SK-N-SH (cell line): ENCODE measurements at regions not wholly inside any gene's neighbourhood (a gene's known extent, or its start where the extent isn't known, plus 50 kb on each side); places are given as distances from the start of the nearest gene placed in this dataset.

Source experiments
- CTCF ChIA-PET: fragments of 300-600, 350-600 bp; formaldehyde crosslinking; extraction: SDS; loops from one replicate; lab custom pipeline; 2021; lab: Yijun Ruan, JAX
- POLR2A ChIA-PET: fragments of 350-600 bp; sonication (Branson Sonifier 250); formaldehyde crosslinking; extraction: SDS; loops from one replicate; lab custom pipeline; 2020; ENCODE audit warnings: antibody characterized with exemption, inconsistent platforms; lab: Yijun Ruan, JAX
- DNase-seq: peaks from one replicate; pipeline ENCODE4 v3.0.0; 2012
- H2AFZ ChIP-seq: fragments of 200-600 bp; sonication (generic); 2 replicates; pipeline ENCODE4 v1.8.1; 2016; ENCODE audit warnings: antibody characterized with exemption, mild to moderate bottlenecking, low read depth
- H3F3A ChIP-seq: fragments of 200-600 bp; sonication (generic); replicated peaks from 2 replicates; pipeline ENCODE3; 2016; ENCODE audit warnings: antibody characterized with exemption, mild to moderate bottlenecking; ENCODE audit not compliant: insufficient read depth
- H3K27ac ChIP-seq, 2 experiments: fragments of 200-500 bp in 1 of 2; fragments of 200-600 bp in 1 of 2; sonication (Bioruptor generic) in 1 of 2; sonication (generic), shearing (Covaris generic) in 1 of 2; 2 replicates each; pipeline versions ENCODE4 v1.5.1 to v1.6.1; 2014 to 2016; ENCODE audit warnings: low read depth in 2 of 2, inconsistent platforms in 1 of 2, low read length in 1 of 2, mild to moderate bottlenecking in 1 of 2, mixed read lengths in 1 of 2
- H3K27me3 ChIP-seq: fragments of 200-600 bp; sonication (generic), shearing (Covaris generic); 2 replicates; pipeline ENCODE4 v1.6.1; 2016; ENCODE audit warnings: mixed run types; ENCODE audit not compliant: insufficient read depth
- H3K36me3 ChIP-seq, 2 experiments: fragments of 200-500 bp in 1 of 2; fragments of 200-600 bp in 1 of 2; sonication (Bioruptor generic) in 1 of 2; sonication (generic) in 1 of 2; replicated peaks in 1 of 2; 2 replicates each; pipeline versions ENCODE3 to v1.5.1; 2014 to 2016; ENCODE audit warnings: low read length in 1 of 2, mild to moderate bottlenecking in 1 of 2; ENCODE audit not compliant: insufficient read depth in 2 of 2, control insufficient read depth in 1 of 2
- H3K4me1 ChIP-seq, 2 experiments: fragments of 200-500 bp in 1 of 2; fragments of 200-600 bp in 1 of 2; sonication (Bioruptor generic) in 1 of 2; sonication (generic), shearing (Covaris generic) in 1 of 2; 2 replicates each; pipeline versions ENCODE4 v1.5.1 to v1.6.1; 2014 to 2016; ENCODE audit warnings: low read depth in 1 of 2, low read length in 1 of 2, mixed run types in 1 of 2; ENCODE audit not compliant: insufficient read depth in 2 of 2, control insufficient read depth in 1 of 2
- H3K4me2 ChIP-seq: fragments of 200-600 bp; sonication (generic), shearing (Covaris generic); 2 replicates; pipeline ENCODE4 v1.6.1; 2017; ENCODE audit warnings: mixed run types
- H3K4me3 ChIP-seq, 2 experiments: fragments of 200-500 bp in 1 of 2; fragments of 200-600 bp in 1 of 2; sonication (Bioruptor generic) in 1 of 2; sonication (generic), shearing (Covaris generic) in 1 of 2; 2 replicates each; pipeline versions ENCODE4 v1.5.1 to v1.8.1; 2014 to 2016; ENCODE audit warnings: low read depth in 2 of 2, inconsistent platforms in 1 of 2, low read length in 1 of 2, mild to moderate bottlenecking in 1 of 2, mixed read lengths in 1 of 2, moderate library complexity in 1 of 2
- H3K79me2 ChIP-seq: fragments of 200-600 bp; sonication (generic); 2 replicates; pipeline ENCODE4 v1.8.1; 2017; ENCODE audit warnings: mild to moderate bottlenecking; ENCODE audit not compliant: insufficient read depth
- H3K9ac ChIP-seq: fragments of 200-600 bp; sonication (generic); 2 replicates; pipeline ENCODE4 v1.6.1; 2017; ENCODE audit warnings: mixed run types
- H3K9me2 ChIP-seq: fragments of 200-600 bp; sonication (generic); 2 replicates; pipeline ENCODE4 v1.6.1; 2017; ENCODE audit warnings: mixed run types
- H3K9me3 ChIP-seq: fragments of 200-600 bp; sonication (generic); 2 replicates; pipeline ENCODE4 v1.6.1; 2017; ENCODE audit warnings: mixed run types, mild to moderate bottlenecking, moderate library complexity
- H4K20me1 ChIP-seq: fragments of 200-600 bp; sonication (generic); 2 replicates; pipeline ENCODE4 v1.6.1; 2017; ENCODE audit warnings: mild to moderate bottlenecking, mixed run types; ENCODE audit not compliant: insufficient read depth
- EP300 ChIP-seq, 2 experiments: IDR thresholded peaks; 2 replicates each; pipeline versions ENCODE4 v1.4.0 to v1.6.1; 2012; ENCODE audit warnings: borderline replicate concordance in 1 of 2, low read depth in 1 of 2, low read length in 1 of 2
- EZH2phosphoT487 ChIP-seq: fragments of 200-600 bp; sonication (generic); IDR thresholded peaks from 2 replicates; pipeline ENCODE4 v1.6.1; 2017; ENCODE audit warnings: low read depth, mixed run types, mild to moderate bottlenecking, antibody characterized with exemption, moderate library complexity, borderline replicate concordance
- GABPA ChIP-seq: IDR thresholded peaks from 2 replicates; pipeline ENCODE4 v1.4.0; 2012; ENCODE audit warnings: low read depth, mild to moderate bottlenecking
- GATA2 ChIP-seq: sonication (generic); formaldehyde crosslinking; IDR thresholded peaks from 2 replicates; pipeline ENCODE4 v1.5.0; 2020; ENCODE audit warnings: mild to moderate bottlenecking, missing genetic modification reagents
- MXI1 ChIP-seq: IDR thresholded peaks from 2 replicates; pipeline ENCODE4 v1.6.1; 2012; ENCODE audit warnings: mild to moderate bottlenecking, low read depth, low read length, improper control_type of control experiment
- NFIC ChIP-seq: IDR thresholded peaks from 2 replicates; pipeline ENCODE4 v1.4.0; 2012; ENCODE audit warnings: borderline replicate concordance
- RCOR1 ChIP-seq: fragments of 150-350 bp; IDR thresholded peaks from 2 replicates; pipeline ENCODE4 v1.6.1; 2017; ENCODE audit warnings: antibody characterized with exemption, low read length
- SMC3 ChIP-seq: IDR thresholded peaks from 2 replicates; pipeline ENCODE4 v1.6.1; 2012; ENCODE audit warnings: low read depth, low read length, improper control_type of control experiment
- TAF1 ChIP-seq: IDR thresholded peaks from 2 replicates; pipeline ENCODE4 v1.6.1; 2012; ENCODE audit warnings: low read depth, mild to moderate bottlenecking, low read length, moderate library complexity, borderline replicate concordance
- TEAD4 ChIP-seq: IDR thresholded peaks from 2 replicates; pipeline ENCODE4 v1.4.0; 2012; ENCODE audit warnings: mild to moderate bottlenecking, borderline replicate concordance; ENCODE audit not compliant: insufficient read depth
- WGBS: methylation state at CpG from one replicate; pipeline ENCODE4 v1.1.6; 2017; ENCODE audit warnings: low lambda C conversion rate; 5-methylcytosine and 5-hydroxymethylcytosine counted together
- TF ChIP-seq, protein P1 (sequence below): IDR thresholded peaks from 2 replicates; pipeline ENCODE4; 2012
- TF ChIP-seq, protein P2 (sequence below): IDR thresholded peaks from 2 replicates; pipeline ENCODE4 v1.6.1; 2012; ENCODE audit warnings: mild to moderate bottlenecking, low read depth, low read length, moderate library complexity
- TF ChIP-seq, protein P3 (sequence below): fragments of 150-350 bp; IDR thresholded peaks from 2 replicates; pipeline ENCODE4 v1.6.1; 2016; ENCODE audit warnings: mild to moderate bottlenecking, low read depth, low read length
- TF ChIP-seq, protein P4 (sequence below): IDR thresholded peaks from 2 replicates; pipeline ENCODE4 v1.4.0; 2012; ENCODE audit warnings: low read depth, borderline replicate concordance

DNA sequence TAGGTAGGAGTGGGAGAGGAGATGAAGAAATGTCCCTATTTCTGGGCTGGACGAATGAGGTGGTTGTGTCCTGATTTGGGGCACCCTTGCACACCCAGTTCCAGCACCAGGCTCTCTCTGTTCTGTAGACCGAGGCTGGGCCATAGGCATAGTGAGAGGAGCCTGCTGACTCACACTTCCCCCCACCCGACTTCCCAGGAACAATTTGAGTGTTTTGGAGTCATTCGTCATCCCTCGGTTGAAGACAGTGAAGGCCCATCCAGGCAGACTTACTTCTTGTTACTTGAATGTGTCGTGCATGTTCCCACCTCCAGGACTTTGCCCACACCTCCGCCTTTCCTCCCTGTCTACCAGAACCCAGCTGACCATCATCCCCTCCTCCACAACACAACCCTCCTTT is 179.1 kb downstream of the HAUS1 start:
- no peaks in the 10 kb centered on the region for H3K27me3 ChIP-seq
- H3K4me3 ChIP-seq = no peak overlapping the region
- no peaks in the 10 kb centered on the region for H3K36me3 ChIP-seq
- no peaks in the 10 kb centered on the region for H3K9me3 ChIP-seq
- POLR2A ChIA-PET = interaction anchor here (0.7 to 0.8 kb wide), 2 partner anchors 128 to 271 kb away, joined by 3 read pairs; no protein-coding TSS in a partner anchor
- no peak for TF ChIP-seq RCOR1
- TF ChIP-seq, protein P1, sequence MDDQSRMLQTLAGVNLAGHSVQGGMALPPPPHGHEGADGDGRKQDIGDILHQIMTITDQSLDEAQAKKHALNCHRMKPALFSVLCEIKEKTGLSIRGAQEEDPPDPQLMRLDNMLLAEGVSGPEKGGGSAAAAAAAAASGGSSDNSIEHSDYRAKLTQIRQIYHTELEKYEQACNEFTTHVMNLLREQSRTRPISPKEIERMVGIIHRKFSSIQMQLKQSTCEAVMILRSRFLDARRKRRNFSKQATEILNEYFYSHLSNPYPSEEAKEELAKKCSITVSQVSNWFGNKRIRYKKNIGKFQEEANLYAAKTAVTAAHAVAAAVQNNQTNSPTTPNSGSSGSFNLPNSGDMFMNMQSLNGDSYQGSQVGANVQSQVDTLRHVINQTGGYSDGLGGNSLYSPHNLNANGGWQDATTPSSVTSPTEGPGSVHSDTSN = 0 out of 2 replicates have a peak, but pooled peaks have one; percentile 11
- CTCF ChIA-PET = interaction anchor here (0.6 to 14.1 kb wide), 16 partner anchors 37 to 387 kb away, joined by 3 to 328 read pairs (median 16); partner anchors contain the start of gene LOXHD1
- no peaks in the 10 kb centered on the region for H4K20me1 ChIP-seq
- peaks cover 7 to 21% of the 10 kb centered on the region in 2 experiments; a peak in 2 of 4 replicates for H3K4me1 ChIP-seq
- WGBS = 67% methylated on average over 7 of the region's 7 CpGs
- no peak overlapping the region for H3K4me2 ChIP-seq
- H3K27ac ChIP-seq = 0 out of 4 replicates have a peak overlapping the region, but pooled peaks of 1 of the 2 experiments have one; percentile 25
- no peak for DNase-seq
- H3K9me2 ChIP-seq = no peaks in the 10 kb centered on the region
- H3F3A ChIP-seq = no peaks in the 10 kb centered on the region
- H3K79me2 ChIP-seq = no peaks in the 10 kb centered on the region
- no peak overlapping the region for H3K9ac ChIP-seq
- no peak overlapping the region for H2AFZ ChIP-seq

DNA sequence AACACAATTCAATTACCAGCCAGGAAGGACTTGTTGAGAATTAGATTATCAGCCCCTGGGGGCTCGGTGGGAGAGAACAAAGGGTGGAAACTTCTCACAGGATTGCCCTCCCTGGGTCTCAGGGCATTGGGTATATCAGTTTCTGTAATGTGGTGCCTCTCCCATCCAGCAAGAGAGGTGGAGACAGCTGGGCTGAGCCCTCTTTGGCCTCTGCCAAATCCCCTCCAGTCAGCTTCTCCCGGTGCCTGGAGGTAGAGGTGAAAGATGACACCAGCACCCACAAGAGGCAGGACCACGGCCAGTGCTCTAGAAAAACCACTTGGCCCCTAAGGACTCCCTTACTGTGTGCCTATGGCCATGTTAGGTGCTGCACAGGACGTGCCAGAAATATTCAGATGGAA is 179.7 kb downstream of the HAUS1 start:
- Histone ChIP-seq H3K9ac (no peak overlapping the region), H4K20me1 (no peaks in the 10 kb centered on the region), H3K4me1 (peaks cover 1 to 17% of the 10 kb centered on the region in 2 experiments; a peak in 2 of 4 replicates), H3K9me2 (no peaks in the 10 kb centered on the region), H3K4me2 (no peak overlapping the region), H3K27me3 (no peaks in the 10 kb centered on the region), H2AFZ (no peak overlapping the region), H3F3A (no peaks in the 10 kb centered on the region), H3K79me2 (no peaks in the 10 kb centered on the region), H3K9me3 (no peaks in the 10 kb centered on the region), H3K4me3 (no peak overlapping the region), H3K27ac (peak overlapping the region in 1 of 2 experiments; percentile 25; a peak in 1 of 4 replicates), H3K36me3 (no peaks in the 10 kb centered on the region)
- ChIA-PET POLR2A (interaction anchor here (0.7 to 0.8 kb wide), 2 partner anchors 128 to 270 kb away, joined by 3 read pairs; no protein-coding TSS in a partner anchor), CTCF (interaction anchor here (0.6 to 14.1 kb wide), 13 partner anchors 8 to 435 kb away, joined by 3 to 328 read pairs (median 8); partner anchors contain the start of gene LOXHD1)
- DNase-seq = peak; percentile 46
- TF ChIP-seq TAF1 = no peak
- TF ChIP-seq TEAD4 = no peak
- TF ChIP-seq RCOR1 = peak; percentile 18; the same call in 1 of the 2 replicates
- TF ChIP-seq MXI1 = no peak
- TF ChIP-seq, protein P2, sequence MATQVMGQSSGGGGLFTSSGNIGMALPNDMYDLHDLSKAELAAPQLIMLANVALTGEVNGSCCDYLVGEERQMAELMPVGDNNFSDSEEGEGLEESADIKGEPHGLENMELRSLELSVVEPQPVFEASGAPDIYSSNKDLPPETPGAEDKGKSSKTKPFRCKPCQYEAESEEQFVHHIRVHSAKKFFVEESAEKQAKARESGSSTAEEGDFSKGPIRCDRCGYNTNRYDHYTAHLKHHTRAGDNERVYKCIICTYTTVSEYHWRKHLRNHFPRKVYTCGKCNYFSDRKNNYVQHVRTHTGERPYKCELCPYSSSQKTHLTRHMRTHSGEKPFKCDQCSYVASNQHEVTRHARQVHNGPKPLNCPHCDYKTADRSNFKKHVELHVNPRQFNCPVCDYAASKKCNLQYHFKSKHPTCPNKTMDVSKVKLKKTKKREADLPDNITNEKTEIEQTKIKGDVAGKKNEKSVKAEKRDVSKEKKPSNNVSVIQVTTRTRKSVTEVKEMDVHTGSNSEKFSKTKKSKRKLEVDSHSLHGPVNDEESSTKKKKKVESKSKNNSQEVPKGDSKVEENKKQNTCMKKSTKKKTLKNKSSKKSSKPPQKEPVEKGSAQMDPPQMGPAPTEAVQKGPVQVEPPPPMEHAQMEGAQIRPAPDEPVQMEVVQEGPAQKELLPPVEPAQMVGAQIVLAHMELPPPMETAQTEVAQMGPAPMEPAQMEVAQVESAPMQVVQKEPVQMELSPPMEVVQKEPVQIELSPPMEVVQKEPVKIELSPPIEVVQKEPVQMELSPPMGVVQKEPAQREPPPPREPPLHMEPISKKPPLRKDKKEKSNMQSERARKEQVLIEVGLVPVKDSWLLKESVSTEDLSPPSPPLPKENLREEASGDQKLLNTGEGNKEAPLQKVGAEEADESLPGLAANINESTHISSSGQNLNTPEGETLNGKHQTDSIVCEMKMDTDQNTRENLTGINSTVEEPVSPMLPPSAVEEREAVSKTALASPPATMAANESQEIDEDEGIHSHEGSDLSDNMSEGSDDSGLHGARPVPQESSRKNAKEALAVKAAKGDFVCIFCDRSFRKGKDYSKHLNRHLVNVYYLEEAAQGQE = peak; percentile 89
- TF ChIP-seq, protein P3, sequence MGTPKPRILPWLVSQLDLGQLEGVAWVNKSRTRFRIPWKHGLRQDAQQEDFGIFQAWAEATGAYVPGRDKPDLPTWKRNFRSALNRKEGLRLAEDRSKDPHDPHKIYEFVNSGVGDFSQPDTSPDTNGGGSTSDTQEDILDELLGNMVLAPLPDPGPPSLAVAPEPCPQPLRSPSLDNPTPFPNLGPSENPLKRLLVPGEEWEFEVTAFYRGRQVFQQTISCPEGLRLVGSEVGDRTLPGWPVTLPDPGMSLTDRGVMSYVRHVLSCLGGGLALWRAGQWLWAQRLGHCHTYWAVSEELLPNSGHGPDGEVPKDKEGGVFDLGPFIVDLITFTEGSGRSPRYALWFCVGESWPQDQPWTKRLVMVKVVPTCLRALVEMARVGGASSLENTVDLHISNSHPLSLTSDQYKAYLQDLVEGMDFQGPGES = no peak
- no peak for TF ChIP-seq EP300 (IDR thresholded peaks at IDR 0.05; ENCODE audit: borderline replicate concordance in 1 of 2, low read depth in 1 of 2, low read length in 1 of 2)
- TF ChIP-seq GABPA = no peak
- TF ChIP-seq GATA2 (CRISPR knock-in tag) = no peak
- TF ChIP-seq NFIC = no peak
- TF ChIP-seq, protein P4, sequence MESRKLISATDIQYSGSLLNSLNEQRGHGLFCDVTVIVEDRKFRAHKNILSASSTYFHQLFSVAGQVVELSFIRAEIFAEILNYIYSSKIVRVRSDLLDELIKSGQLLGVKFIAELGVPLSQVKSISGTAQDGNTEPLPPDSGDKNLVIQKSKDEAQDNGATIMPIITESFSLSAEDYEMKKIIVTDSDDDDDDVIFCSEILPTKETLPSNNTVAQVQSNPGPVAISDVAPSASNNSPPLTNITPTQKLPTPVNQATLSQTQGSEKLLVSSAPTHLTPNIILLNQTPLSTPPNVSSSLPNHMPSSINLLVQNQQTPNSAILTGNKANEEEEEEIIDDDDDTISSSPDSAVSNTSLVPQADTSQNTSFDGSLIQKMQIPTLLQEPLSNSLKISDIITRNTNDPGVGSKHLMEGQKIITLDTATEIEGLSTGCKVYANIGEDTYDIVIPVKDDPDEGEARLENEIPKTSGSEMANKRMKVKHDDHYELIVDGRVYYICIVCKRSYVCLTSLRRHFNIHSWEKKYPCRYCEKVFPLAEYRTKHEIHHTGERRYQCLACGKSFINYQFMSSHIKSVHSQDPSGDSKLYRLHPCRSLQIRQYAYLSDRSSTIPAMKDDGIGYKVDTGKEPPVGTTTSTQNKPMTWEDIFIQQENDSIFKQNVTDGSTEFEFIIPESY = no peak
- no peak for TF ChIP-seq EZH2phosphoT487
- TF ChIP-seq SMC3 = no peak
- 37% methylated on average over 2 of the region's 4 CpGs for WGBS
